Esophagus (tissue), 2 donors: ENCODE measurements at regions not wholly inside any gene's neighbourhood (a gene's known extent, or its start where the extent isn't known, plus 50 kb on each side); places are given as distances from the start of the nearest gene placed in this dataset.

ENCODE experiments used
- H3K27ac ChIP-seq, 2 donors: one replicate each; pipeline ENCODE4 v1.5.1; 2013; ENCODE audit warnings: low read depth in 2 of 2, mild to moderate bottlenecking in 2 of 2, inconsistent platforms in 1 of 2, low read length in 1 of 2, moderate library complexity in 1 of 2
- H3K27me3 ChIP-seq, 2 donors: one replicate each; pipeline ENCODE4 v1.6.1; 2013; ENCODE audit warnings: low read length in 2 of 2, control low read depth in 1 of 2, mild to moderate bottlenecking in 1 of 2; ENCODE audit not compliant: insufficient read depth in 2 of 2, control insufficient read depth in 1 of 2
- H3K36me3 ChIP-seq, 2 donors: one replicate each; pipeline ENCODE4 v1.6.1; 2013; ENCODE audit warnings: low read length in 1 of 2; ENCODE audit not compliant: control insufficient read depth in 2 of 2, insufficient read depth in 2 of 2
- H3K4me1 ChIP-seq, 2 donors: one replicate each; pipeline ENCODE4 v1.6.1; 2013; ENCODE audit warnings: low read length in 1 of 2; ENCODE audit not compliant: control insufficient read depth in 2 of 2, insufficient read depth in 2 of 2
- H3K4me3 ChIP-seq, 2 donors: one replicate each; pipeline ENCODE4 v1.5.1; 2013; ENCODE audit warnings: low read length in 2 of 2, mild to moderate bottlenecking in 2 of 2, low read depth in 1 of 2, moderate library complexity in 1 of 2
- H3K9me3 ChIP-seq, 2 donors: one replicate each; pipeline ENCODE4 v1.6.1; 2013; ENCODE audit warnings: mild to moderate bottlenecking in 2 of 2, low read depth in 1 of 2, low read length in 1 of 2, moderate library complexity in 1 of 2; ENCODE audit not compliant: control insufficient read depth in 2 of 2, insufficient read depth in 1 of 2
- WGBS, 2 donors: extraction: QIAGEN DNeasy Blood & Tissue Kit; methylation state at CpG; one replicate each; pipeline ENCODE4 v1.1.7; 2013; 5-methylcytosine and 5-hydroxymethylcytosine counted together
- donor health status: healthy with polysubstance abuse.
- donor health status: Bipolar disorder and iron deficiency.

DNA sequence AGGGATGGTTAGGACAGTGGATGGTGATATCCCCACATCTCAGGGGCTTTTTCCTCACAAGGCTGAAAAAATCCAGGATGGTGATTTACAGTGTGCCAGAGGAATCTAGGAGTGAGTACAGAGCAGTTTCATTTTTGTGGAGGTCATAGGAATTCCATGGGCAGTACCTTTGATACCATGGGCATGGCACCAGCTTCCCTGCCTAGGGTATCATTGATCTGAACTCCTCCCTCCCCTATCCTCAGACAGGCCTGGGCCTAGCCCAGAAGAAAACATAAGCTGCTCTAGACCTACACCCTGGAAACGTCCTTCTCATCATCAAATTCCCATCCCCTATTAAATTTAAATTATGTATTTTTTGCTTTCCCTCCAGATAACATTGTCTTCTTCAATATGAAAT lies 136.3 kb upstream of the KLHL29 start:
- WGBS, 2 donors = 48 to 49% methylated on average over 1 of the region's 1 CpG
- H3K27ac ChIP-seq = no peak overlapping the region
- H3K27me3 ChIP-seq = no peaks in the 10 kb centered on the region
- H3K4me3 ChIP-seq = no peak overlapping the region
- H3K9me3 ChIP-seq = no peaks in the 10 kb centered on the region
- H3K36me3 ChIP-seq = no peaks in the 10 kb centered on the region
- H3K4me1 ChIP-seq = no peaks in the 10 kb centered on the region

DNA sequence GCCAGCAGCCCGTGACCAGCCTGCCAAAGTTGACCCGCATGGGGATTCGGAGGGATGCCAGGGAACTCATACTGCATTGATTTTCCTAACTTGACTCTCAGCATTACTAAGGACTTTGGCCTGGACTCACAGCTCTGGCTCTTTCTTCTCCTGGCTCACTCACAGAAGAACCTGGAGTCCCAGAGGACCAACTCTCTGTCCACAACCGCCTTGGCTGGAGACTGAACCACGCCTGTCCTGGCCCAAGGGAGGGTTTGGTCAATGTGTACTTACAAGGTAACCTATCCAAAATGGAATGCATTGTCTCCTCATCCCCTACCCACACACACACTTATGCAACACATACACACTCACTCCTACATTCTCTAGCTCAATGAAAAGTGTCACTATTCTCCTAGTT lies 135.6 kb upstream of the KLHL29 start:
- H3K4me1 ChIP-seq = no peaks in the 10 kb centered on the region
- 77 to 82% methylated on average over 5 of the region's 5 CpGs for WGBS, 2 donors
- H3K9me3 ChIP-seq = no peaks in the 10 kb centered on the region
- H3K36me3 ChIP-seq = no peaks in the 10 kb centered on the region
- H3K4me3 ChIP-seq = no peak overlapping the region
- no peaks in the 10 kb centered on the region for H3K27me3 ChIP-seq
- no peak overlapping the region for H3K27ac ChIP-seq

DNA sequence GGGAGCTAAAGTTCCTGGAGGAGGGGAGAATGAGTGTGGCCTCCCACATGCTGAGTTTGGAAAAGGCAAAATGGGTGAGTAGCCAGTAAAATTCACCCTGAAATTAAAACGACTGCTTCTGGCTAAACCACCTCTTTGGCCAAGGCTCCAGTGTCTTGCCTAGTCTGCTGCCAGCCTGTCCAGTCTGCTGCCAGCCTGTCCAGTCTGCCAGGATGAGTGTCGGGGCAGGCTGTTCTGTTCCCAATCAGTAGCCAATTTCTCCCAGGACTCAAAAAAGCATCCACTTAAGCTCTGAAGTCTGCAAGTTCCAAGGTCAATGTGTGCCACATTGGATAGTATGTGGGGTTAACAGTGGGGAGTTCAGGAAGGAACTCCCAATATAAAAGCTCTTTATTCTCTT lies 134.6 kb upstream of the KLHL29 start:
- WGBS, 2 donors = 39 to 45% methylated on average over 2 of the region's 2 CpGs
- Histone ChIP-seq H3K27me3 (no peaks in the 10 kb centered on the region), H3K9me3 (no peaks in the 10 kb centered on the region), H3K36me3 (no peaks in the 10 kb centered on the region), H3K4me3 (no peak overlapping the region), H3K4me1 (no peaks in the 10 kb centered on the region), H3K27ac (no peak overlapping the region)

DNA sequence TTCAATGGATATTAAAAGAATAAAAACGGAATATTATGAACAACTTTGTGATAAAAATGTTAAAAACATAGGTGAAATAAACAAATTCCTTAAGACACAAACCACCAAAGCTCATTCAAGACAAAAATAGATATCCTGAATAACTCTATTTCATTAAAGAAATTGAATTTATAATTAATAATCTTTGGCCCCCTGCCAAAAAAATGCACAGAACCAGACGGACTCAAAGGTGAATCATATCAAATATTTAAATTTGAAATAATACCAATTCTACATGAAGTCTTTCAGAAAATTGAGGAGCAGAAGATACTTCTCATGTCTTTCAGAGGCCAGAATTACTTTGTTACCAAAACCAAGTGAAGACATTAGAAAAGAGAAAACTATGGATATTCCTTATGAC lies 128.3 kb upstream of the KLHL29 start:
- Histone ChIP-seq H3K9me3 (no peaks in the 10 kb centered on the region), H3K4me1 (no peaks in the 10 kb centered on the region), H3K36me3 (no peaks in the 10 kb centered on the region), H3K27ac (no peak overlapping the region), H3K4me3 (no peak overlapping the region), H3K27me3 (no peaks in the 10 kb centered on the region)
- WGBS, 2 donors = 54 to 57% methylated on average over 2 of the region's 2 CpGs

DNA sequence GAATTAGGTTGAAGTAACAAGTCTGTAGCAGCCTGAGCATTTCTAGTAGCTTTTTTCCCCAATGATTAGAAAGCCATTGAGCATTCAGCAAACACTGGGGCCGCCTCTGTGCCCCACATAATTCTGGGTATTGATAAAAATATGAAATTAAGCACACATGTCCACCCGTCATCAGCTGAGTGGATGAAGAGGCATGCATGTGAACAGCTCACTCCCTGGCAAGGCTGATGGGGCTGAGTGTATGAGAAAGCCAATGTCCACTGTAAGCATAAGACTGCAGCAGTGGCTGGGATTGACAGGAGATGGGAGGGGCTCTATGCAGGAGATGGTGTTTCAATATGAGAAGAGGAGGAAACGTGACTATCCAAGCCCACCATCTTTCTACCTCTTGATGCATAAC lies 124.4 kb upstream of the KLHL29 start:
- Histone ChIP-seq H3K27ac (no peak overlapping the region), H3K4me1 (no peaks in the 10 kb centered on the region), H3K36me3 (no peaks in the 10 kb centered on the region), H3K9me3 (no peaks in the 10 kb centered on the region), H3K4me3 (no peak overlapping the region), H3K27me3 (no peaks in the 10 kb centered on the region)
- WGBS, 2 donors = 66 to 72% methylated on average over 3 of the region's 3 CpGs

DNA sequence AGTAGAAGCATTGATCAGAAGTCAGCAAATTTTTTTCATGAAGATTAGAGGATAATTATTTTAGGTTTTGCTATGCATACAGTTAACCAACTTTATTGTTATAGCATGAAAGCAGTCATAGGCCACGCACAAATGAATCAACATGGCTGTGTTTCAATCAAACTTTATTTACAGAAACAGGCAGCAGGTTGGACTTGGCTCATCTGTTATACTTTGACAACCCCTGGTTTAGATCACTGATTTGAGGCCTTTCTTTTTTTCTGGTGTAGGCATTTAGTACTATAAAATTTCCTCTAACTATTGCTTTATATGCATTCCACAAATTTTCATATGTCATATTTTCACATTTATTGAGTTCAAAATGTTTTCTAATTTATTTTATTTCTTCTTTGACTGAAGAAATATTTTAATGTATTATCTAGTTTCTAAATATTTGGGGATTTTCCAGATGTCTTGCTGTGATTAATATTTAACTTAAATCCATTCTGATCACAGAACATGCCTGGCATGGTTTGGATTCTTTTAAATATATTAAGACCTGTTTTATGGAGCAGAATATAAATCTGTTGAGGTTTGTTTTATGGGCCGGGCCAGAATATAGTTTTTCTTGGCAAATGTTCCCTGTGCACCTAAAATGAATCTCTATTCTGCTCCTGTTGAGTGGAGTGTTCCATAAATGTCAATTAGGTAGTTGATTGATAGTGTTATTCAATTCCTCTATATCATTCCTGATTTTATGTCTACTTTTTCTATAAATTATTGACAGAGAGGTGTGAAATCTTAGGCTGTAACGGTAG lies 116.3 kb upstream of the KLHL29 start:
- Histone ChIP-seq H3K36me3 (no peaks in the 10 kb centered on the region), H3K4me1 (no peaks in the 10 kb centered on the region), H3K9me3 (no peaks in the 10 kb centered on the region), H3K4me3 (no peak overlapping the region), H3K27ac (no peak overlapping the region), H3K27me3 (no peaks in the 10 kb centered on the region)
- WGBS, 2 donors = 49 to 55% methylated on average over 3 of the region's 3 CpGs

DNA sequence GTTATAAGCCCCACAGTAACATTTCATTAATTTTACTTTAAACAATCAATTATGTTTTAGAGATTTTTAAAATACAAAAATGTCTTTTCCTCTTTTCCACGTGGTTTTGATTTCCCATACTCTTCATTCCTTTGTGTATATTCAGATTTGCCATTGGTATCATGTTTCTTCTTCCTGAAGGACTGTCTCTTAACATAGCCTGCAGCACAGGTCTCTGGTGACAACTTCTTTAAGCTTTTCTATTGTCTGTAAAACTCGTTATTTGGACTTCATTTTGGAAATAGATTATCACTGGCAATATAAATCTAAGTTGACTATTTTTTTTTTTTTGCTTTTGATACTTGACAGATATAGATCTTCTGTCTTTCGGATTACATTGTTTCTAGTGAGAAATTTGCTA lies 115.2 kb upstream of the KLHL29 start:
- WGBS, 2 donors = 51 to 58% methylated on average over 3 of the region's 3 CpGs
- H3K27ac ChIP-seq = no peak overlapping the region
- no peaks in the 10 kb centered on the region for H3K4me1 ChIP-seq
- no peak overlapping the region for H3K4me3 ChIP-seq
- H3K27me3 ChIP-seq = no peaks in the 10 kb centered on the region
- no peaks in the 10 kb centered on the region for H3K9me3 ChIP-seq
- H3K36me3 ChIP-seq = no peaks in the 10 kb centered on the region

DNA sequence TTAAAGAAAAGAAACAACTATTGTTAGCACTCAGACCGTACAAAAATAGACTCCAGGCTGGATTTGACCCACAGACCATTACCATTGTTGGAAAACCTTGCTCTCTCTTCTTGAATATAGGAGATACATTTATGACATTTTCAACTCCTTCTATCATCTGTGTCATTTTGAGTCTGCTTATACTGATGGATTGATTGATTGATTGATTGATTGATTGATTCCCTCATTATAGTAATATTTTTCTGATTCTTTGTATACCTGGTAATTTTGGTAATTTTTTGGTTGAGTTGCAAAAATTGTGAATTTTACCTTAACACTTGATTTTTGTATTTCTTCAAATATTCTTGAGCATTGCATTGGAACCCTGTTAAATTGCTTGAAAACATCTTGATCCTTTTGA lies 114.2 kb upstream of the KLHL29 start:
- no peaks in the 10 kb centered on the region for H3K4me1 ChIP-seq
- H3K36me3 ChIP-seq = no peaks in the 10 kb centered on the region
- WGBS, 2 donors = 85 to 88% methylated on average over 1 of the region's 1 CpG
- H3K9me3 ChIP-seq = no peaks in the 10 kb centered on the region
- H3K27ac ChIP-seq = no peak overlapping the region
- H3K27me3 ChIP-seq = no peaks in the 10 kb centered on the region
- H3K4me3 ChIP-seq = no peak overlapping the region

DNA sequence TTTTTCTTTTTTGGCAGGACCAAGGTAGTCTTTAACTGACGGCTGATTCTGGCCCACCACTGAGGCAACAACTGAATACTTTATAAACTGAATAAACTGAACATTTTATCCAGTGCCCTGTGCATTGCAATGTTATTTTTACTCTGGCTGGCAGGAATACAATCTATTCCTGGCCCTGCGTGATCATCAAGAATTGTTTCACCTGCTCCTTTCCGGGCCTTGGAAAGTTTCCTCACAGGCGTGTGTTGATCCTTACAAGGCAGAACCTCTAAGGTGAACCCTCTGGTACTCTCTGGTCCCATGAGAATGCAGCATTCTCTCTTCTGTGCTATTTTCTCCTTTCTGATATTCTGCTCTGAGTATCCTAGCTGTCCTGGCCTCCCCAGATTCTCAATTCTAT lies 113.7 kb upstream of the KLHL29 start:
- Histone ChIP-seq H3K27ac (no peak overlapping the region), H3K36me3 (no peaks in the 10 kb centered on the region), H3K4me3 (no peak overlapping the region), H3K9me3 (no peaks in the 10 kb centered on the region), H3K4me1 (no peaks in the 10 kb centered on the region), H3K27me3 (no peaks in the 10 kb centered on the region)
- WGBS, 2 donors = 76 to 84% methylated on average over 4 of the region's 4 CpGs

DNA sequence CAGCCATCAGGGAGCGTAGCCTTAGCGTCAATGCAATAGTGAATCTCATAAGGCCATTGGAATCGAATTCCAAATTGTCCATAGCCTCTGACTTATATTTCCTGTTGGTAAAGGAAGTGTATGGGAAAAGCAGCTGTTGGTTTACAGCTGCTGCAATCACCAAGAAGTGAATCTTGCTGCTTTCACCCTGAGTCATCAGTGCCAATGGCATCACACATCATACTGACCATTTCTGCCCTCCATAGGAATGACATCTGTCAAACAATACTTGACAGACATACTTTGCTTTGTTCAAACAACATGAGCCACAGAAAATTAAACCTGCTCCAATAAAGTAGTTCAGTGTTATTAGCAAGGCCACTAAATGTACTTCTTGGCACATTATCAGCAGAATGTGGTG lies 111.2 kb upstream of the KLHL29 start:
- 90 to 92% methylated on average over 3 of the region's 3 CpGs for WGBS, 2 donors
- Histone ChIP-seq H3K4me1 (no peaks in the 10 kb centered on the region), H3K36me3 (no peaks in the 10 kb centered on the region), H3K27me3 (no peaks in the 10 kb centered on the region), H3K4me3 (no peak overlapping the region), H3K9me3 (no peaks in the 10 kb centered on the region), H3K27ac (no peak overlapping the region)
